HG02981 (cell line): ENCODE measurements at regions not wholly inside any gene's neighbourhood (a gene's known extent, or its start where the extent isn't known, plus 50 kb on each side); places are given as distances from the start of the nearest gene placed in this dataset.
"Not testable (repeated sequence)": the region's sequence is repeated elsewhere in the genome, so short reads cannot be mapped to it uniquely, and the experiment has no call there.

ENCODE experiments used
- ATAC-seq: cut with Tn5 transposase; IDR thresholded peaks from one replicate; pipeline ENCODE4 v1.9.1; 2021; ENCODE audit warnings: mild to moderate bottlenecking, moderate library complexity; ENCODE audit not compliant: unreplicated experiment

DNA sequence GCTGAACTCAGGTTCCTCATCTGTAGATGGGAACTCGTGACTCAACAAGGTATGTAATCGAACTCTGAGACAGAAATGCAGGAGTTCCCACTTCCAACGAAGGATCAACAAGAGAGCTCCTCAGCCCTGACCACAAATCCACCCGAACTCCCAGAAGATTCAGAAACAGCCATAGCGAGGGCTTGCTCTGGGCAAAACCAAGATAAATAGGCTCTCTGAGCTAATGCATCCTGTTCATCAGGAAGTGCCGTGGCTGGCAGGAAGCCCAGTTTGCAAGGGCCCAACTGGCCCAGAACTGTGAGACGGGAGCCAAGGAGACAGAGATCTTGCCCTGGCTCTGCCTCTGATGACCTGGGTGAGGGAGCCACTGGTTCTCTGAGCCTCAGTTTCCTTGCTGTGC lies 141.7 kb upstream of the PFKP start:
- no peak for ATAC-seq

DNA sequence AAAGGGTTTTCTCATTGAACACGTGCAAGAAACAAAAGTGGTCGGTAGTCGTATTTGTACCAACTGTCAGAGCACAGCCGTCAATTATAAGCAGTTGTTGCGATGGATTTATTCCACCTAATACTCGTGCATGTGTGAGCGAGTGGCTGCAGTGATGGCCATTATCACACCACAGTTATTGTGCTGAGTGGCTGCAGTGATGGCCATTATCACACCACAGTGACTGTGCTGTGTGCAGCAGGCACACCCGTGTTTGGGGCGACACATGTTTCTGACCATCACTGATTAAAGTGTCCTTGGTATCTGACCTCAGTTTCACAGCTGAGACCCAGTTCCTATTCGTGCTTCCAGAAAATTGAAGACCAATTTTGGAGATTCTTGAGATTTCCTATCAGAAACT lies 142.9 kb upstream of the PFKP start:
- ATAC-seq, result no peak

DNA sequence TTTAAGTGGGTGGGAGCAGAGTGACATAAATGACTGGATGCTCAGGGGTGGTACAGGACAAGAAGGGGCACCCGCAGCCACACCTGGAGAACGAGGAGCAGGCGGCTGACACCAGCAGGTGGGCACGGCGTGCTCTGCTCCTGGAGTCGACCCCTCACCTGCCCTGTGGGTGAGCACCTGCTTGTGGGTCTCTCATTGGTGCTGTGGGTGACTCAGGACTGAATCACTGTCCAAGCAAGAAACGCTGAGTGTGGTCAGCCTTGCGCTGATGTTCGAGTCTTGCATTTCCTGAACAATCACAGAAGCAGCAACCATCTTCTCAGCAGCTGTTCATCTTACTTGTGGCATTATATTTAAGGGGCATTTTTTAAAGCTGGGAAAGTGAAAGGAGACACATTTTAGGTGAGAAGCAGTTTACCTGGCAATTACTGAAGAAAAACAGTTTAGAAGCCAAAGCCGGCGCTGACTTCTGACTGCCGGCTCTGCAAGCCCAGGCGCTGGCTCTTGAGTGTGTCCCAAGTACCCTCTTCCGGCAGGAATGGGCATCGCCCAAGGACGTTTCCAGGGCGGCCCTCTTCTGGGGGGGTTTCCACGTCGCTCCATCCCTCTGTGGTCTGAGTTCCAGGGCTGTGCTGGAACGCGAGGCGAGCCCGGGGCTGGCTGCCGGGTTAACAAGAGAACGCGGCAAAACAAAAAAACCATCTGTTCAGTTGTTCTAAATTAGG lies 145.2 kb upstream of the PFKP start:
- ATAC-seq, result no peak

DNA sequence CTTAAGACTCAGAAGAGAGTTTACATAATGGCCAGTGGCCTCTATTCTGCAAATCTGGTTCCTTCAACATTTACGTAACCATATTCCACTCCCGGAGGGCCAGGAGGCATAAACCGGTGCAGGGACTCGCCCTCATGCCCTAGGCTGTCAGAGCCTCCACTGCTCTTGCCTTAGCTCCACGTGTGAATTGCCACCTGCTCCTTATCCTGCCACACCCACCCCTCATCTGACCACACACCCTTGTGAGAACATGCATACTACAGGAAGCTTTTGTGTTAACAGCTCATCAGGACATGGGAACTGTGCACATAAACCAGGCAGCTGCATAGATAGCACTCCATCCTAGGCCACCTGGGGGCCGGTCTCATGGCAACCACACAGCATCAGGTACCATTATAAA lies 146.7 kb upstream of the PFKP start:
- ATAC-seq, result no peak

DNA sequence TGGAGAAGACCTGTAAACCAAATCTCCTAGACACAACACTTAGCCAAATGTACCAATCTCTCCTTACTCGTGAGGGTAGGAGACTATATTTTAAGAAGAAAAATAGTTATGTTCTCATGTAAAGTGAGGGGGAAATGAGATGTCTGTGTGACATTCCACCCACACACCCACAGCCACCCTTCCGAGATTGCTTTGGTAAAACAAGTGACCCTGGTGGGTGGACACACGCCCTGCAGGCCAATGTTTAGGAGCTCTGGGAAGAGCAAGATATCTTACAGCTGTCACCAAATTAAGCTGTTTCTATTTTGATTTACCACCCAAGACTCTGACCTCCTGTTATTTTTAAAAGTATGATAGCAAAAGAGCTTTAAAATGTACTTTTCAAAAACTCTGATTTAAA lies 147.2 kb upstream of the PFKP start:
- no peak for ATAC-seq

DNA sequence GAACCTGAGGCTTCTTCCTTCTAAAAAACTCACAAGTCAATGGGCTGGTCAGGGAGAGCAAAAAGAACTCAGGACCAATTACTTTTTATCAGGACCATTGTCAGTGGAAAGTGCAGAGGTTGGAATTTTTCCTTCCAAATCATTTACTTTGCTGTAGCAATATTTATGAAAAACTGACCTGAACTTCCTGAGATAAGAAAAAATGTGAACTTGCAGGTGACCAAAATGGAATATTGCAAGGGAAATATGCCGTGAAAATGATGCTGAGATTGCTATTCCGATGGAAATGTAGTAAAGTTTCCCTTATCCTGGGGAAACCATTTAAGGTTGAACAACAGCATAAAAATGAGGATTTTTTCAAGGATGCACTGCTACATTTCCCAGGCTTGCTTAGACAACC lies 148.3 kb upstream of the PFKP start:
- no peak for ATAC-seq

DNA sequence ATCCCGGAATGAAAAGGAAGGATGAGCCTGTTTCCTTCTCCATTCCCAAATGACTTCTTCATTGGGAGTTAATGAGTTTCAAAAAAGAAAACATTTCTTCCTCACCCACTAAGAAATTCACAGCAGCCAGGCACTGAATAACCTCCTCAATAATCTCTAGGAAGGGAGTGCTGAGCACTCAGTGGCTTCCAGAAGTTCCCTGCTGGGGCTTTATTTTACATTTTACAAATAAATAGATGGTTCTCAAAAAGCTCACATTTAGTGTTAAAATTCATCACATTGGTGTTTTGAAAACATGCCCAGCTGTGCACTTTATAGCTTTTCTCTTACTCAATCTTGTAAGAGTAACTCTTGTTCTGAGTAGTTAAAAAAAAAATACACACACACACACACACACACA lies 148.9 kb upstream of the PFKP start:
- ATAC-seq, result no peak

DNA sequence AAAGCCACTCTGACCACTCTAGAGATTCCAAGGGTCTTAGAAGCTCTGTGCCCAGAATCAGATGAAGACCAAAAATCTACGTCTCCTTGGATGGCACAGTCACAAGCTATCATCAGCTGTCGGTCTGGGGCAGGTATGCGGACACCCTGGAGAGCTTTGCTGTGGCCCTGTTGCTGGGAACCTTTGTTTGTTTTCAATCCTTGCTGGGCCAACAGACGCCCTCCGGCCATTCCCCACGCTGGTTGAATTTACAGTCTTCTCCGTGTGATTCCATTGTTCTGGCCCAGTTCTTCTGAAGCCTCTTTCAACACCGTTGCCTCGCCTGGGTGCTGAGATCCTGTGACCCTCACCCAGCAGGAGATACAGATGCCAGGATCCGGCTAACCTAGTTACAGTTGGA lies 149.4 kb upstream of the PFKP start:
- no peak for ATAC-seq

DNA sequence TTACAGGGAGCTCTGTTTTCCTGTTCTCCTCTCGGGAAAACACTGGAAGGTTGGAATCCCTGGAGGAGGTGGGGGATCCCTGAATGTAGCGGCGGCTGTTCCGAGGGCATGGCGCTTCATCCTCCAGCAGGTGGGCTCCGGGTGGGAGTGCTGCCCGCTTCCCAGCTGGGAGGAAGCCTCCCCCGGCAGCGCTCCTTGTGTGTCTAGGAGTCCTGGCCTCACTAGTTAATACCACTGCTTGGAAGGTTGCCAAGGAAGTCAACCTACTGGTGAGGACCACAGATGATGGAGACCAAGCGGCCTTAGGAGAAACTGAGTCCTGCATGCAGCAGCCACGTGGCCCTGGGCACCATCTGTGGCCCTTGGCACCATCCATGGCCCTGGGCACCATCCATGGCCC lies 151.9 kb upstream of the PFKP start:
- no peak for ATAC-seq

DNA sequence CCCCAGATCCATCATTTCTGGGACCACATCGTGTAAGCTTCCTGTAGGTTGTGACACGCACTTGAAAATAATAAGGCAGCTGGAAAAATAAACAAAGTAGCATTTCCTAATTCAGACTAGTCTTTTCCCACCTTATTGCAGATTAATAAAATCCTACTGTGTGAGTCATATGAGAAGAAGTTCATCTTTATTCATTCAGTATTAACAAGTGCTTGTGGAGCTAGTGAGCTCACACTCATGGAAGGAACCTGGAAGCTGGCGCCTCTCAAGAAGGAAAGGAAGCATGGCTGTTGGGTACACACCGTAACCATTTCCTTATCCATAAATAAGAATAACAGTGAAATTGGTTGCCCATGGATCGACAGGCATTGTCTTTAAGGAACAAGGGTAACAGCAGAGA lies 152.6 kb upstream of the PFKP start:
- ATAC-seq, result no peak

DNA sequence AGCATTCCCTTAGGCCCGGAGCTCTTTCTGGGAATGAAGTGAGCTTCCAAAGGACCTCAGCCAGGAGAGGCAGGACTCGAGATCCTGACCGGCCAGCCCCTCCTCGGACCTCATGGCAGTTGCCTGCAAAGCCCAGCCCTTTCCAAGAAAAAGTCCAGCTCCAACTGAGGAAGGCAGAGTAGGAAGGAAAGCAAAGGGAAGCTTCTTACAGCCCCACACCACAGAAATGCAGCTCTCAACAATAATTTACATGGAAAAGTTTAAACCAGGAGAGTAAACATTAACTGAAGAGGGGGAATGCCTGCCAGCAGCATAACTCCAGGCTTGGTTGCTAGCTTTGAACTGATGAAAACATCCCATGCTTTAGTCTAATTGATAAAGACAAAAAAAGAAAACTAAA lies 153.9 kb upstream of the PFKP start:
- ATAC-seq, result no peak

DNA sequence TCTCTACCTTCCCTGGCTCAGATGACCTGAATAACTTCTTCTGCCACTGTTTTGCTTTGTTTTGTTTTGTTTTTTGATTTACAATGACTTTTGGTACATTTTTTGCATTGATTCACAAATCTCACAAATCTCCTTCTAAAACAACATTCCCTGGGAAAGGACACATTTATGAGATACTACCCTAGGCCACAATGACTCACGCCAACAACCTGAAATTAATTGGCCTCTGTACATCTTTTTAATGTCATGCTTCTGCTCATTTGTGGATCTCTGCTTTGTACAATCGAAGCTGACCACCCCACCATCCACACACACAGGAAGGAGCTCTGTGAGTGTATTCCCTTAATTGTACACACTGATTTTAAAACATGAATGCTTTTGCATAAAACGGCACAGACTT lies 156.7 kb upstream of the PFKP start:
- no peak for ATAC-seq

DNA sequence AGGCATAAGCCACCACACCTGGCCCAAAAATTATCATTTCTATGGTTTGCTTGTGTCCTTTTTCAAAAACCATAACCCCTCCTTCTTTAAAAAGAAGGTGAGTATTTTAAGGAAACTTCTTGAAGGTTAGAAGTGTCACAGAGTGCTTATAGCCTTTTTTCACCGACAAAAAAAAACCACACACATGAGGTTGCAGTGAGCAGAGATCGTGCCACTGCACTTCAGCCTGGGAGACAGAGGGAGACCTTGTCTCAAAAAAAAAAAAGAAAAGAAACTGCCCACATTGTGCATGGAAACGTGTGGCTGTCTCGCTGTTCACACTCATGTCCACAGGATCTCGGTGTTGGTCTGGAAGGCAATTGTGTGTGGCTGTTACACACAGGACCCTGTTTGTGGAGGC lies 157.4 kb upstream of the PFKP start:
- ATAC-seq, result no peak

DNA sequence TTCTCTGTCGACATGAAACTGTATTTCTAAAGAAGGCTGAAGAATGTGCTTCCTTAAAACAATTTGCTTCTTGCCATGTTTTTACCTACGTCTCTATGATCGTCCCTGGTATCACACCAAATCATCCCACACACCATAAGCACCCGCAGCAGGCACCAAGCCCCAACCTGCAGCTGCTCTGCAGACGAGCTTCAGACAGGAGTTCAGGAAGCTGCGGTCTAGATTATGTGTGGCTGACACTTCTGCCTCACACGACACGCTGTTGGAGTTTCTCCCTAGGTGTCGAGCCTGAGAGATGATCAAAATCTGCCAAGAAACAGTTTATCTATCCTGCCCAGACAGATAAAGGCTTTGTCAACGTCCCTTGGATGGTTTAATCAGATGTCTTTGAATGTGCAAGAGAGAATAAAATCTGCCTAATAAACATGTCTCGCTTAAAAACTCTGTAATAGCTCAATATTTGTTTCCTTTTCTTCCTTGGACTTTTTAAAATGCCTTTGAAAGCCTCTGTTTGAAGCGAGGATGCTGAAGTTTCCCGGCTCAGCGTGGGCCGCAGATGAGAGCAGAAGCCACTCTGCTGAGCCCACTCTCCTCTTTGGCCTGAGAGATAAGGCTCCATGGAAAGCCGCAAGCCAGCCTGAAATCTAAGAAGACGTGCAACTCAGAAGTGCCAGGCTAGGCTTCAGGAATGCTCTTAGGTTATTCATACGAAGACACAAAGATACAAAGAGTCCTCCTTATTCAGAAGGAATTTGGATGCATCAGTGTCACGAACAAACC lies 158.3 kb upstream of the PFKP start:
- ATAC-seq, result no peak

DNA sequence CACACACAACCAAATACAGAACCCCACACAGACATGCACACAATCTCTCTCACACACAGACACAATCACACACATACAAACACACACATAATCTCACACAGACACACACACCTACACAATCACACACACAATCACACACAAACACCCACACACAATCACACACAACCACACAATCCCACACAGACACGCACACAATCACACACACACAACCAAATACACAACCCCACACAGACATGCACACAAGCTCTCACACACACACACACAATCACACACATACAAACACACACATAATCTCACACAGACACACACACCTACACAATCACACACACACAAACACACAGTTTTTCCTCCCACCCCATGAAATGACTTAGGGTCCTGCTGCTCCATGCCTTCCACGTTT lies 160.4 kb upstream of the PFKP start:
- no peak for ATAC-seq

DNA sequence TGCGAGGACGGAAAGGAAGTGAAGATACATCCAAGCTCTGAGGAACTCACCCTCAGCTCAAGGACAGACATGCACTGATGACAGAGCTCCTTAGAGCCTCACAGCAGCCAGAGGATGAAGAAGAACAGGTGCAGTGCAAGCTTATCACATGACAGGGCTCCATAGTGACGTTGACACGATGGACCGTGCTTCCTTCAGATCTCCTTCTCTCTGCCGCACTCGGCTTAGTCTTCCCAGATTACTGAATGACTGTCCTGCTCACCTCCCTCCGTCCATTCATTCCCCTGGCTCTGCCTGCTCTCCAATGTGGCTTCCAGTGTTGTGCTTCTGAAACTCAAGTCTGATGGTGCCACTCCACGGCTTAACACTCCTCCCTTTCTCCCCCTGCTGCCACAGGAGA lies 161.5 kb upstream of the PFKP start:
- no peak for ATAC-seq

DNA sequence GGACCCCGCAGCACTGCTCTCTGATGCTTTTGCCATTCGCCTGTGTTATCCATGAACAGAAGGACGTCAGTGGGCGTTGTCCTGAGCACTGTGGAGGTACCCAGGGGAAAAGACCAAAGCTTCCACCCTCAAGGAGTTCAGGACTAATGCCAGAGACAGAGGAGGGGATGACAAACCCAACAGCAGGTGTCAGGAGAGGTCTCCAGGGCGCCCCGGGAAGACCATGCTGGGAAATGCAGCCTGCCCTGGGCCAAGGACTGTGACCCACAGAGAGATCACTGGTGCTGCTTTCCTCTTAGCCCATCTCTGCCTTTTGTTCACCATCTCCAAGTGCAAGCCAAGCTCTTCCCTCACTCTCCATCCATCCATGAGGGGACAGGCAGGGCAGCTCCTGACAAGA lies 166.8 kb upstream of the PFKP start:
- no peak for ATAC-seq

DNA sequence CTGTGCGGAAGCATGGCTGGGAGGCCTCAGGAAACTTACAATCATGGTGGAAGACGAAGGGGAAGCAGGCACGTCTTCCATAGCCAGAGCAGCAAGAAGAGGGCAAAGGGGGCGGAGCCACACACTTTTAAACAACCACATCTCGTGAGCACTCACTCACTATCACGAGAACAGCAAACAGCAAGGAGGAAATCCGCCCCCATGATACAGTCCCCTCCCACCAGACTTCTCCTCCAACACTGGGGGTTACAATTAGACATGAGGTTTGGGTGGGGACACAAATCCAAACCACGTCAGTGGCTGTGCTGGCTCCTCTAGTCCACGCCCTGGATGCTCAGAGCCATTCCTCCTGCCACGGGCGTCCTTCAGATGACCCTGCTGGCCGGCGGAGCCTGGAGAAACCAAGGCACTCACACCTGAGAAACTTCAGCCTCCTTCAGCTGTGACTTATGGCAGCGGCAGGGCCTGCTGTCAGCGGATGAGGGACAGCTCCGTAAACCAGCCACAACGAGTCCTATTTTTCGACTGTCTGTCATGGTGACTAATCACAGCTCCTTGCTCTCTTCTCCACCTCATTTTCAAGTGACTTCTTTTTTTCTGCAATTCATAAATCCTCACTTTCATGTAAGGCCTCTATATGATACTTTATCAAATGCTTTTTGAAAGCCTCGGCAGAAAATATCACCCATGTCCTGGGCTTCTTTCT lies 167.9 kb upstream of the PFKP start:
- ATAC-seq, result no peak

DNA sequence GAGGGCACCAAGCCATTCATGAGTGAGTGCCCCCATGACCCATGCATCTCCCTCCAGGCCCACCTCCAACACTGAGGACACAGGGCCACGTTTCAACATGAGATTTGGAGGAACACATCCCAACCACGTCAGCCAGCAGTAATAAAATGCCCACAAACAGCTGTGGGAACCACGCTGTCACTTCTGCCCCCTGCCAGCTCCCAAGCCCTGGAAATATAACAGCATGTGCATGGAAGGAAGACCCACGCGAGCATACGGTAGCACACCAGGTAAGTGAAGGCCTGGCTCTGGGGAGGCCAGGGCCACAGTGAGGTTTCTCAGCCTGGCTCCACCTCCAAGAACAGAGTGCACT lies 168.9 kb upstream of the PFKP start:
- no peak for ATAC-seq

DNA sequence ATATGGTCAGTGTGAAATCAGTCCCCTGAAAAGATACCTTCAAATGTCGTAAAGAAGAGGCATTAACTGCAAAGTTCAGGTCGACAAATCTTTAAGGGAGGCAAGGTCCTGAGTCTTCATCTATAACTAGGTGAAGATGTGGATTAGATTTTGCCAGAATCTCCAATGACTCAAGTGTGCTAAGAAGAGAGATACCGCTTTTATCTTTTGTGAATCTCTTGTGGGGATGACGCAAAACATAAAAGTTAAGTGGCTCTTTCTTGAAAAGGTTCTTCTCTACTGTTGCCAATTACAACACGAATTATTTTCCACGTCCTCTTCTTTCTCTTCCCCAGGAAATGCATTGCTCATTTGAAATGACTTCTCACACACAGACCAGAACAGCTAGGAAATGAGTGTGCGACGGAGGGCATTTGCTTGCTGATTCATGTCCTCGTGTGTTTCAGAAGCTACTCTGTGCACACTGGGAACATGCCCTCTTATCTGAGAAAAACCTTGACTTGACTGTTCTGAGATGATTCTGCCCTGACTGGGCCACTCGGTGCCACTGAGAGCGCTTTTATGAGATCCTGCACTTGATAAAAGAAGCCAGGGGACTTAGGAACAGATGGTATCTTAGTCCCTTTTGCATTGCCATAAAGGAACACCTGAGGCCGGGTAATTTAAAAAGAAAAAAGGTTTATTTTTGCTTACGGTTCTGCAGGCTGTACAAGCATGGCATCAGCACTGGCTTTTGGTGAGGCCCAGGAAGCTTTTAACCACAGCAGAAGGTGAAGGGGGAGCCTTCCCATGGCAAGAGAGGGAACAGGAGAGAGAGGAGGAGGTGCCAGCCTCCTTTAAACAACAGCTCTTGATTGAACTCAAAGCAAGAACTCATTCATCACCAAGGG lies 169.5 kb upstream of the PFKP start:
- ATAC-seq, result no peak

DNA sequence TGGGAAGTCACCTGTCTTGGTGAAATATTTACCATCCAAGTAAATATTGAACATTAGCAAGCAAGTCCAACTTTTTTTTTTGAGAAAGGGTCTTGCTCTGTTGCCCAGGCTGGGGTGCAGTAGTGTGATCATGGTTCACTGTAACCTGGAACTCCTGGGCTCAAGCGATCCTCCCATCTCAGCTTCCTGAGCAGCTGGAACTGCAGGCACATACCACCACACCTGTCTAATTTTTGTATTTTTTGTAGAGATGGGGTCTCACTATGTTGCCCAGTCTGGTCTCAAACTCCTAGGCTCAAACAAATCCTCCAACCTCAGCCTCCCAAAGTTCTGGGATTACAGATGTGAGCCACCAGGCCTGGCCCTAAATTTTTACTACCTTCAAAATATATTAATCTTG lies 171.0 kb upstream of the PFKP start:
- not testable (repeated sequence) for ATAC-seq
